Natural killer cell (primary cell): ENCODE measurements at regions not wholly inside any gene's neighbourhood (a gene's known extent, or its start where the extent isn't known, plus 50 kb on each side); places are given as distances from the start of the nearest gene placed in this dataset.

Experiments used
- ATAC-seq, 3 donors: fragments of 150-1000 bp in 2 of 3; fragments of 200-7000 bp in 1 of 3; cut with Tn5 transposase; 1 replicate in 1 of 3; 2 replicates in 2 of 3; pipeline ENCODE4 v1.10.0; 2021; ENCODE audit warnings: mild to moderate bottlenecking in 2 of 3, moderate library complexity in 2 of 3
- DNase-seq, 2 donors: peaks; one replicate each; pipeline versions ENCODE4 v3.0.0 to v3.0.0-alpha.2; 2013 to 2021; ENCODE audit warnings: mixed read lengths in 1 of 2
- H3K27ac ChIP-seq: one replicate; pipeline ENCODE4 v1.5.1; 2013; ENCODE audit warnings: mild to moderate bottlenecking, low read length
- H3K27me3 ChIP-seq: one replicate; pipeline ENCODE4 v1.6.1; 2013; ENCODE audit warnings: low read length; ENCODE audit not compliant: control insufficient read depth, insufficient read depth
- H3K36me3 ChIP-seq: one replicate; pipeline ENCODE4 v1.6.1; 2013; ENCODE audit warnings: low read length; ENCODE audit not compliant: control insufficient read depth, insufficient read depth
- H3K4me1 ChIP-seq: one replicate; pipeline ENCODE4 v1.6.1; 2013; ENCODE audit warnings: low read length; ENCODE audit not compliant: control insufficient read depth, insufficient read depth
- H3K4me3 ChIP-seq: one replicate; pipeline ENCODE4 v1.5.1; 2013; ENCODE audit warnings: low read length
- H3K9me3 ChIP-seq: one replicate; pipeline ENCODE4 v1.6.1; 2013; ENCODE audit warnings: low read length; ENCODE audit not compliant: control insufficient read depth, insufficient read depth
- H3K27ac Mint-ChIP-seq, 2 donors: one replicate each; pipeline ENCODE4 v1.8.0; 2022; ENCODE audit warnings: mild to moderate bottlenecking in 2 of 2, mixed read lengths in 2 of 2, moderate library complexity in 1 of 2
- H3K27me3 Mint-ChIP-seq, 2 donors: one replicate each; pipeline ENCODE4 v1.8.0; 2022; ENCODE audit warnings: low read depth in 2 of 2, mixed read lengths in 2 of 2
- H3K36me3 Mint-ChIP-seq: one replicate; pipeline ENCODE4 v1.8.0; 2022; ENCODE audit warnings: mixed read lengths
- H3K4me1 Mint-ChIP-seq, 2 donors: one replicate each; pipeline ENCODE4 v1.8.0; 2022; ENCODE audit warnings: mixed read lengths in 2 of 2
- H3K4me3 Mint-ChIP-seq: one replicate; pipeline ENCODE4 v1.8.0; 2022; ENCODE audit warnings: mild to moderate bottlenecking, moderate library complexity, mixed read lengths
- H3K9me3 Mint-ChIP-seq, 2 donors: one replicate each; pipeline ENCODE4 v1.8.0; 2022; ENCODE audit warnings: mixed read lengths in 2 of 2
- WGBS: methylation state at CpG from one replicate; pipeline ENCODE4 v1.1.7; 2013; ENCODE audit warnings: missing lambda C conversion rate; ENCODE audit not compliant: insufficient coverage; 5-methylcytosine and 5-hydroxymethylcytosine counted together
- intact Hi-C: fragments of 100-400 bp; cut with micrococcal nuclease; formaldehyde crosslinking; loops from one replicate; pipeline ENCODE4 v1.14.2; 2022
- TF ChIP-seq, protein P1 (sequence below): fragments of 200-600 bp; IDR thresholded peaks from one replicate; pipeline ENCODE4 v1.8.0; 2022; ENCODE audit warnings: antibody characterized with exemption

DNA sequence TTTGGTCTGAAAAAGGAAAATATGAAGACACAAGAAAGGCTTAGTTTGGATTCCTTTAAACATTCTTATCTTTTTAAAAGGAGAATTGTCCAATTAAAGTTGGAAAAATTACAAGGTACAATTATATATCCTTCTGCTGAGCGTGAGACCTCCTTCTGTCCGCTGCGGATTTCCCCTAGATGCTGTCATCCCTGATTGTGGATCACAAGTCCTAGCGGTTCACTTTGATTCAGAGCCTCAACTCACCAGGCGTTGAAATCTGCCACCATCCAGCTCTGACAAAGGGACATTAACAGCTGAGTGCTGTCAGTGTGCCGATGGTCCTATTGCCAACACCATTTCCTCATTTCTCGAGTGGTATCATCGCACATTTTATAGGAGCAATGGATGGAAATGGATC, 73.1 kb upstream of the PTER start:
- H3K9me3 ChIP-seq = no peaks in the 10 kb centered on the region
- Mint-ChIP-seq H3K36me3 (no peaks in the 10 kb centered on the region), H3K27me3 (peaks cover 9 to 23% of the 10 kb centered on the region in 2 donors), H3K9me3 (no peaks in the 10 kb centered on the region), H3K4me1 (no peaks in the 10 kb centered on the region), H3K27ac (no peak overlapping the region), H3K4me3 (no peak overlapping the region)
- intact Hi-C loops = no loop called here
- no peaks in the 10 kb centered on the region for H3K4me1 ChIP-seq
- WGBS = 89% methylated on average over 8 of the region's 8 CpGs
- no peaks in the 10 kb centered on the region for H3K36me3 ChIP-seq
- no peak overlapping the region for H3K4me3 ChIP-seq
- no peak for ATAC-seq
- H3K27ac ChIP-seq = no peak overlapping the region
- no peak for DNase-seq
- TF ChIP-seq, protein P1, sequence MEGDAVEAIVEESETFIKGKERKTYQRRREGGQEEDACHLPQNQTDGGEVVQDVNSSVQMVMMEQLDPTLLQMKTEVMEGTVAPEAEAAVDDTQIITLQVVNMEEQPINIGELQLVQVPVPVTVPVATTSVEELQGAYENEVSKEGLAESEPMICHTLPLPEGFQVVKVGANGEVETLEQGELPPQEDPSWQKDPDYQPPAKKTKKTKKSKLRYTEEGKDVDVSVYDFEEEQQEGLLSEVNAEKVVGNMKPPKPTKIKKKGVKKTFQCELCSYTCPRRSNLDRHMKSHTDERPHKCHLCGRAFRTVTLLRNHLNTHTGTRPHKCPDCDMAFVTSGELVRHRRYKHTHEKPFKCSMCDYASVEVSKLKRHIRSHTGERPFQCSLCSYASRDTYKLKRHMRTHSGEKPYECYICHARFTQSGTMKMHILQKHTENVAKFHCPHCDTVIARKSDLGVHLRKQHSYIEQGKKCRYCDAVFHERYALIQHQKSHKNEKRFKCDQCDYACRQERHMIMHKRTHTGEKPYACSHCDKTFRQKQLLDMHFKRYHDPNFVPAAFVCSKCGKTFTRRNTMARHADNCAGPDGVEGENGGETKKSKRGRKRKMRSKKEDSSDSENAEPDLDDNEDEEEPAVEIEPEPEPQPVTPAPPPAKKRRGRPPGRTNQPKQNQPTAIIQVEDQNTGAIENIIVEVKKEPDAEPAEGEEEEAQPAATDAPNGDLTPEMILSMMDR = no peak
- H3K27me3 ChIP-seq = no peaks in the 10 kb centered on the region

- 92% methylated on average over 7 of the region's 7 CpGs for WGBS
- Histone ChIP-seq H3K27ac (no peak overlapping the region), H3K36me3 (no peaks in the 10 kb centered on the region), H3K9me3 (no peaks in the 10 kb centered on the region), H3K27me3 (no peaks in the 10 kb centered on the region), H3K4me3 (no peak overlapping the region), H3K4me1 (no peaks in the 10 kb centered on the region)
- TF ChIP-seq, protein P1 = no peak
- intact Hi-C loops = no loop called here
- DNase-seq (no peak), ATAC-seq (no peak)
- Mint-ChIP-seq H3K4me1 (no peaks in the 10 kb centered on the region), H3K27ac (no peak overlapping the region), H3K4me3 (no peak overlapping the region), H3K36me3 (no peaks in the 10 kb centered on the region), H3K27me3 (peaks cover 5 to 19% of the 10 kb centered on the region in 2 donors), H3K9me3 (no peaks in the 10 kb centered on the region)
Measured at GRCh38 chr10:16367621-16368292, 69.1 kb upstream of the PTER start.

DNA sequence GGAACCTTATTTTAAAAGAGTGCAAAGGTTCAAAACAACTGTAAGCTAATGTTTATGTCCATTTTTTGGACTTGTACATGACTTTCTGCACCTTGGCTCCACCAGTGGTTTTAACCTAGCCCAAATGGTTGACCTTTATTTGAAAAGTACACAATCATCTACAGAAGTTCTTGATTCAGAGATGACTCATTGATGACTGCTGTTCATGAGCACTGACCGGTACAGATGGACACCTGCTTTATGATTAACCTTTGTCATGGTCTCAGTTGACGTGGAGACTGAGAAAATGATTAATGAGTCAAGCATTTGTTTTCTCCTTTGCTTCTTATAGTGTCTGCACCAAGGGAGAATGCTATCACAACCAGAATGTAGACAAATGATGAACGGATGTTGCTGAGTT, 55.7 kb upstream of the PTER start:
- no peaks in the 10 kb centered on the region for H3K4me1 ChIP-seq
- Mint-ChIP-seq H3K36me3 (no peaks in the 10 kb centered on the region), H3K9me3 (no peaks in the 10 kb centered on the region), H3K27ac (no peak overlapping the region), H3K4me3 (no peak overlapping the region), H3K4me1 (no peaks in the 10 kb centered on the region), H3K27me3 (peaks cover 0 to 20% of the 10 kb centered on the region in 2 donors)
- no peak overlapping the region for H3K4me3 ChIP-seq
- intact Hi-C loops = no loop called here
- ATAC-seq = no peak
- H3K27me3 ChIP-seq = no peaks in the 10 kb centered on the region
- WGBS = 86% methylated on average over 3 of the region's 3 CpGs
- H3K27ac ChIP-seq = no peak overlapping the region
- TF ChIP-seq, protein P1 = no peak
- no peak for DNase-seq
- no peaks in the 10 kb centered on the region for H3K9me3 ChIP-seq
- H3K36me3 ChIP-seq = no peaks in the 10 kb centered on the region

- DNase-seq (no peak), ATAC-seq (no peak)
- Mint-ChIP-seq H3K4me1 (no peaks in the 10 kb centered on the region), H3K27me3 (peaks cover 0 to 20% of the 10 kb centered on the region in 2 donors), H3K4me3 (no peak overlapping the region), H3K27ac (no peak overlapping the region), H3K36me3 (no peaks in the 10 kb centered on the region), H3K9me3 (no peaks in the 10 kb centered on the region)
- no peaks in the 10 kb centered on the region for H3K4me1 ChIP-seq
- intact Hi-C loops = no loop called here
- H3K36me3 ChIP-seq = no peaks in the 10 kb centered on the region
- no peaks in the 10 kb centered on the region for H3K9me3 ChIP-seq
- H3K4me3 ChIP-seq = no peak overlapping the region
- WGBS = 76% methylated on average over 12 of the region's 12 CpGs
- no peak overlapping the region for H3K27ac ChIP-seq
- H3K27me3 ChIP-seq = no peaks in the 10 kb centered on the region
- TF ChIP-seq, protein P1 = no peak
Measured at GRCh38 chr10:16384021-16384420, 52.8 kb upstream of the PTER start.
